GM18520 (cell line): ENCODE measurements at regions not wholly inside any gene's neighbourhood (a gene's known extent, or its start where the extent isn't known, plus 50 kb on each side); places are given as distances from the start of the nearest gene placed in this dataset.
"Not testable (repeated sequence)": the region's sequence is repeated elsewhere in the genome, so short reads cannot be mapped to it uniquely, and the experiment has no call there.

Source experiments
- ATAC-seq: cut with Tn5 transposase; IDR thresholded peaks from one replicate; pipeline ENCODE4 v1.9.1; 2021; ENCODE audit not compliant: unreplicated experiment

GRCh38 chr3:10726787-10727186 is 89.2 kb upstream of the SLC6A11 start:
- no peak for ATAC-seq

GRCh38 chr3:10729439-10729838 is 86.6 kb upstream of the SLC6A11 start:
- no peak for ATAC-seq

DNA sequence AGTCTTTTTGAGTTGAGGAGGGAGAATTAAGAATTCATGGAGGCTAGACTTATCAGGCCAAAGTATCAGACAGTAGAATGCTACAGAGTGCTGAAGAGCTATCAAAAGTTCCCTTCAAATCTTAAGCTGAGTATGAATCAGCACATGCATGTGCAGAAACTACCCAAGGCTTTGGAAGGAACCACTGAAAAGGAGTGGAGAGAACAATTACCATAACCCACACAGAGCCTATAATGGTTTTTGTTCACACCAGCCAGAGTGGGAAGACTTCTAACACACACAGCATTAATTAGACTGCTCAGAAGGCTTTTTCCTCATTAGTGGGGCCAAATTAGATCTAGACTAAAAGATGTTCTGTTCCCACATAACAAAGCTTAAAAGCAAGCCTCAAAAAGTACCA is 83.7 kb upstream of the SLC6A11 start:
- ATAC-seq, result no peak

DNA sequence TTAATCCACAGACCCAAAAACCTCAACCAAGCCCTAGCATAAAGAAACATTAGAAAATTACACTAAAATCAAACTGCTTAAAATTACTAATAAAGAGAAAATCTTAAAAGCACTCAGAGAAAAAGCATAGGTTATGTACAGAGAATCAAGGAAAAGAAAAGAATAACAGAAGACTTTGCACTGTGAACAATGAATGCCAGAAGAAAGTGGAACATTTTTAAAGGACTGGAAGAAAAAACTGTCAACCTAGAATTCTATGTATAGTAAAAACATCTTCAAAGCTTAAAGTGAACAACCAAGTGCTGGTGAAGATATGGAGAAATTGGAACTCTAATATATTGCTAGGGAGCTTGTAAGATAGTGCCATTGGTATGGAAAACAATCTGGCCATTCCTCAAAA is 82.7 kb upstream of the SLC6A11 start:
- ATAC-seq, result no peak

DNA sequence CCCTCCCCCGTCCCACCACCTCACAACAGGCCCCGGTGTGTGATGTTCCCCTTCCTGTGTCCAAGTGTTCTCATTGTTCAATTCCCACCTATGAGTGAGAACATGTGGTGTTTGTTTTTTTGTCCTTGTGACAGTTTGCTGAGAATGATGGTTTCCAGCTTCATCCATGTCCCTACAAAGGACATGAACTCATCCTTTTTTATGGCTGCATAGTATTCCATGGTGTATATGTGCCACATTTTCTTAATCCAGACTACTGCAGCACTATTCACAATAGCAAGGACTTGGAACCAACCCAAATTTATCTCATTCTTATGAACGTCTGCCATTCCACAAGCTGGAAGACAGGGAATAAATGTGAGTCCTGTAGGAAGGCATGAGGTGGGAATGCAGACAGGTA is 79.6 kb upstream of the SLC6A11 start:
- ATAC-seq, result not testable (repeated sequence)

DNA sequence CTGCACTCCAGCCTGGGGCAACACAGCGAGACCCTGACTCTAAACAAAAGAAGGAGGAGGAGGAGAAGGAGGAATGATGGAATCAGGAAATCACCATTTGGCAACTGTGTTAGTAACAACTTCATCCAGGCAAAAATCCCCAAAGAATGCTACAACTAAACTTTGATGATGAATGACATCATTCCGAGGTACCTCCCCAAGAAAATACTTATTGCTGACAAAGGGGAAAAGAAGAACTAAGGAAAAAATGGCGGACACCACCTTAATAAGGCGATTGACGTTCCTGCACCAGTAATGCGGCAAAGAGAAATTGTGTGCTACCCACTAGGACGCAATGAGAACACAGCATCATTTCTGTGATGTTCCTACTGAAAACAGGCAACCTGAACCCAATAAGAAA is 78.2 kb upstream of the SLC6A11 start:
- ATAC-seq, result no peak

DNA sequence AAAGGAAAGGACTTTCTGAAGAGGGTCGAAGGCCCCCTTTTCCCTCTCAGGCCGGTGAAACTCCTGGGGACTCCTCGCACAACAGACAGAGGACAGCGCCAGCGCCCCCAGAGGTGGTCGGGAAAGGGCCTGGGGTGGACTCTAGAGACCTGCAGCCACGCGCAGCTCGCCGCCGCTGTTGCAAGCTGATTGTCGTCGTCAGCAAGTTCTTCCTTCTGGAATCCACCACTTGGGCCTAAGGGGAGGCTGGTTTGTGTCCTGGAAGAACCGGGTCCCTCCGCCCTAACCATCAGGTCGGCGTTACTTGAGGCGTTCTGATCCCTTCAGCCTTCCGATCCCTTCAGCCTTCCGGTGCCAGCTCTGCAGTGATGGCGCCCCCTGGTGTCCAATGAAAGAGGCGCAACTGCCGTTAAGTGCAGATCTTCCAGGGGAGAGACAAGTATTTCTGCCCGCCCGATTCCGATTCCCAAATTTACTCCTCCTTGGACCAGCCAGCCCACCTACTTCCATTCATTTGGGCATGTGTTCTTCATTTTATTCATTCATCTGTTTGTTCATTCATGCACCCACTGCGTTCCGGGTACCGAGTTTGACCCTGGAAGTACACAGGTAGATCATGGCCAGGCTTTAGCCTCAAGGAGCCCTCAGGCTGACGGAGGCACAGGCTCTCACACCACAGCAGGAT is 77.2 kb upstream of the SLC6A11 start:
- ATAC-seq, result no peak

DNA sequence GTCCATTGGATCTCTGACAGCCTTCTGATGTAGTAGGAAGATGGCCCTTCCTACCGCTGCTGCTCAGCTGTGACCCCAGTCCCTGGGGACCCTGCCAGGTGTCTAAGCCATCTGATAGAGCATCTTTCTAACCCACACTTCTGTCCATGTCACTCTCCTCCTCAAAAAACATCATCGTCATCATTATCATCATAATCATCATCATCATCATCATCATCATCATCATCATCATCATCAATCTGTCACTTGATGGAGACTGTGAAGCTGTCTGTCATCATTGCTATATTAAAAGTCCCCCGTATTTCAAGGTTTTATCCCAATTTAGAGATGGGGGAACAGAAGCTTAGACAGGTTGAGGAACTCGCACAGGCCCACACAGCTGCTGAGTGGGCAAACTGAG is 75.1 kb upstream of the SLC6A11 start:
- ATAC-seq, result no peak

DNA sequence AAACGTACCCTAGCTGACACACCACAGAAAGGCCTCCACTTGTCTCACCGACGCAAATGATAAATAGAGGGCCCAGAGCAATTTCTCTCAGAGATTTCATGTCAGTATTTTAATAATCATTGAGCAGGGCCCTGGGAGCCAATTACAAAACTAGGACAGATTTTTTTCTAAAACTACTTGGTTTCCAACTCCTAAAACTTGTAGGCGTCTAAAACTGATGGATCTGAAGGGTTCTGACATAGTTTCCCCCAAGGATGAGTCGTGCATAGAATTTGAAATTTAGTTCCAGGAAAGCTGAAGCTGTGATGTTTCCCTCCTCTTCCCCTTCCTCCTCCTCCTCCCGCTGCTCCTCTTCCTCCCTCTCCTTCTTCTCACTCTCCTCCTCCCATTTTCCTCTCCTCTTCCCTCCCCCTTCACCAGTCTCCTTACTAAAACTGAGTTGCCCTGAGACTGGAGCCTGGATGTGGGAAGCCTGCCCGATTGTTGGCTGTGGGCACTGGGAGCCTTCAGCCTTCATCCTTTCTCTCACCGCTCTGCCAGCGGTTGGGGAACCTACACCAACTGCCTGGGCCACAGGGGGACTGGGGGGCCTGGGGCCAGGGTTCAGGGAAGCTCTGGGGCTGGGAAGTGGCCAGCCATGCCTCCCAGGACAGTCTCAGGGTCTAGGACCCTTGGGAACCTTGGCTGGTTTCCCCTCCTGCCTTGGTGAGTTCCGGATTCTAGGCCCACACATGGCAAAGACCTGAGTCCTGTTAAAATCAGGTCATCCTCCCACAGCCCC is 73.9 kb upstream of the SLC6A11 start:
- no peak for ATAC-seq

DNA sequence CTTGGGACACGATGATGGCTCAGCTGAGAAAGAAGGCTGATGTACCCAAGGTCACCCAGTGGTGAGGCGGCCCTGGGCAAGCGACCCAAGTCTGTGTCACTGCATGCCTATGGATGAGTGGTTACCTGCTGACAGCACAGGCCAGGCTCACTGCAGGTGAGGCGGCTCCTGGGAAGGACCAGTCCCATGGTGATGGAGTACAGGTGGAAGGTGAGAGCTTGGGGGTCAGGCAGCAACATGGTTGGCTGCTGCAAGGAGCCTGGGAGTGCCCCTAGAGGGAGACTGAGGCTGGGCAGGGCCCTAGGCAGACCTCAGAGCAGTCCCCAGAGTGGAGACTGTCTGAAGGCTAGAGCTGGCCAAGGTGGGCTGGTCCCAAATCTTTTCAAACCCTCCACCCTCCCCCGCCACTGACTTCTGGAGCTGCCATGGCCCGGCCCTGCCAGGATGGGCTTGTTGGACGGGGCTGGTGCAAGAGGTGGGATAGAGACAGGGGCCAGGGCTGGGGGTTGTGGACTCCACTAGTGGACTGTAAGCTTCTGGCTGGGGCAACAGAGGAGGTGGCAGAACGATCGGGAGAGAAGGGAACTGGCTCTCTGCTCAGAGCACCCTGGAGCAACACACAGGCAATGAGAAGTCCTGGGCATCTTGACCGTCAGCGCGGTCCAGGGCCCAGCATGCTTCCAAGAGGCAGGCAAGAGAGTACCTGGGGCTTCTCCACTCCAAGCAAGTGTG is 72.5 kb upstream of the SLC6A11 start:
- ATAC-seq, result no peak

GRCh38 chr3:10744098-10744465 is 71.9 kb upstream of the SLC6A11 start:
- ATAC-seq, result no peak

- no peak for ATAC-seq
These were observed 70.6 kb upstream of the SLC6A11 start for GRCh38 chr3:10745392-10745791.

GRCh38 chr3:10746001-10746400 is 70.0 kb upstream of the SLC6A11 start:
- no peak for ATAC-seq

- no peak for ATAC-seq
These were observed 69.3 kb upstream of the SLC6A11 start for GRCh38 chr3:10746684-10747083.

GRCh38 chr3:10747341-10747740 is 68.7 kb upstream of the SLC6A11 start:
- ATAC-seq, result no peak

GRCh38 chr3:10748040-10748439 is 68.0 kb upstream of the SLC6A11 start:
- no peak for ATAC-seq

DNA sequence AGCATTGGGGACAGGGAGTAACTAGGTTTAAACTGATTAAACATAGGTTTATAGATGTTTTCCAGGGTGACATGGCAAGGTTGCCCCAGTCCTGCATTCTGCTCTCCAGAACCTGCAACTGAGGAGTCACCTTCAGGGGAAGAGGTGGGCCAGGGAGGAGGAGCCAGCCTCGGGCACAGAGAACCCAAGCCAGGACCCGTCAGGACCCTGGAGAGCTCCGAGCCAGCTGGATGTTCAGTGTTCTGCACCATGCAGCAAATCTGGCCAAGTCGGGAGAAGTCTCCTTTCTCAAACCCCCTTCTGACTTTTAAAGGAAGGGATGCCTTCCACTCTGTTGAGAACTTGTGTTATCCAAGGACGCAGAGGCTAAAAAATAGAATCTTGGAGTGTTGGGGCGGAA is 62.1 kb upstream of the SLC6A11 start:
- ATAC-seq, result no peak

- ATAC-seq, result no peak
These were observed 59.5 kb upstream of the SLC6A11 start for GRCh38 chr3:10756546-10756945.

DNA sequence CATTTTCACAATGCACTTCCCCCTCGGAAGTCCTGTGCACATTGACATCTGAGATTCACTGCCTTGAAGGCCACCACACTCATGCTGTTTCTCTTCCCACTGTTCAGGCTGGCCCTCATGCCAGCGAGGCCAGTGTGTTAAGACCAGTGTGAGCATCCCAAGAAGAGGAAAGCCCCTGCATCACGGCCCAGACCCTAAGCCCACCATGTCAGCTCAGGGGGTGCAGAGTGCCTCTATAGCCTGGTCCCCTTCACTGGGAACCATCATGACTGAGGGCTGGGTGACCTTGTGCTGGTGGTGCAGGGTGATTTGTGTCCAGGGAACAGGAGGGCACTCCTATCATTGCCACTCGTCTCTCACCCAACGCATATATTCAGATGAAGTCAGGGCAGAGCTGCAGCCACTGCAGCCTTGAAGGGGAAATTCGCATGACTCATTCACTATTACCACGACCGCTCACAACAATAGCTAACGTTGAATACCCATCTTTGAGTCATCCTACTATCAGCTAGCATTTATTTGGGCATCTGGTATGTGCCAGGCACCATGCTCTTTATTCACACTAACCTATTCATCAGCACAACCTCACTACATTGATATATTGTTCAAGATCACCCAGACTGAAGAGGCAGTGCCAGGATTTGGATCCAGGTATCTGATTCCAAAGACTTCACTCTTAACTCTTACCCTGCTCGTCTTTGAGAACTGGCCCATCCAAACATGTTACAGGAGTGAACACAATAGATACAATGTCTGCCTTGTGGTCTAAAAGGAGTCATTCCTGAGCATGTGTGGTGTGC is 58.8 kb upstream of the SLC6A11 start:
- no peak for ATAC-seq

DNA sequence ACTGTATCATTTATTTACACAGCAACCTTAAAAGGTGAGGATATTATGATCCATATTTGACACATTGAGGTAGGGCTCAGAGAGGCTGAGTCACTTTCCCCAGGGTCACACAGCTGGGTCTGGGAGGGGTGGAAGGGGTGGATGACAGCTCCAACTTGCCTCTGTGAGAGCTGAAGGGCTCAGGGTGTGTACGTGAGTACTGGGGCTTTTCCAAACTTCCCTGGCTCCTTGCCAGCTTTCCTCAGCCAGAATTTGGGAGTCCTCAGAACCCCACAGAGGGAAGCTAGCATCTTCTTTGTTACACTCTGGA is 58.3 kb upstream of the SLC6A11 start:
- ATAC-seq, result no peak

DNA sequence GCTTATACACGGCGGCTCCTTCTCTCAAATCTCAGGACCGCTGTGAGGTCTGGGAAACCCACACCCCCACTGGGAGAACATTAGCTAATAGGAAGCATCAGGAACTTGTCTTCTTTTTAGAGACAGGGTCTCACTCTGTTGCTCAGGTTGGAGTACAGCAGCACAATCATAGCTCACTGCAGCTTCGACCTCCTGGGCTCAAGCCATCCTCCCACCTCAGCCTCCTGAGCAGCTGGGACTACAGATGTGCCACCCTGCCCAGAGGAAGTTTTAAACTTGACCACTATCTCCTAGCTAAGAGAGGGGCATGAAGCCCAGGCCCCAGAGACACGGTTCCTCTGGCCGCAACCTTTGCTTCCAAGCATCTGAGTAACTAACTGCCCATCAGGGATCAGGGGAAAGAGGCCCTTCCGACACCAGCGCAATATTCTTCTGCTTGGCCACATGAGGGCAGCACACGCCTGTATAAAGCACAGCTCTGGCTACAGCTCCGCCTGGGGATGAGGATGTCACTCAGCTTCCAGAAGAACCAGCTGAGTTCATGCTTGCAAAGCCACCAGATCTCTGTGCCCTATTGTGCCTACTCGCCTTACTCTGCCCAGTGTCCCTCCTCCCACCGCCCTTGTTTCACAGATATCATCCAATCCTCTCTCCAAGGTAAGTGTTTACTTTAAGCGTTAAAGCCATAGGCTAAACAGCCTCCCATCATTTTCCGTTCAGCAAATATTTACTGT is 57.6 kb upstream of the SLC6A11 start:
- ATAC-seq, result no peak
